COLO829 (cell line): ENCODE measurements at regions not wholly inside any gene's neighbourhood (a gene's known extent, or its start where the extent isn't known, plus 50 kb on each side); places are given as distances from the start of the nearest gene placed in this dataset.
"Not testable (repeated sequence)": the region's sequence is repeated elsewhere in the genome, so short reads cannot be mapped to it uniquely, and the experiment has no call there.

Experiments used
- DNase-seq: peaks from one replicate; pipeline ENCODE4 v3.0.0; 2012; ENCODE audit warnings: low spot score

DNA sequence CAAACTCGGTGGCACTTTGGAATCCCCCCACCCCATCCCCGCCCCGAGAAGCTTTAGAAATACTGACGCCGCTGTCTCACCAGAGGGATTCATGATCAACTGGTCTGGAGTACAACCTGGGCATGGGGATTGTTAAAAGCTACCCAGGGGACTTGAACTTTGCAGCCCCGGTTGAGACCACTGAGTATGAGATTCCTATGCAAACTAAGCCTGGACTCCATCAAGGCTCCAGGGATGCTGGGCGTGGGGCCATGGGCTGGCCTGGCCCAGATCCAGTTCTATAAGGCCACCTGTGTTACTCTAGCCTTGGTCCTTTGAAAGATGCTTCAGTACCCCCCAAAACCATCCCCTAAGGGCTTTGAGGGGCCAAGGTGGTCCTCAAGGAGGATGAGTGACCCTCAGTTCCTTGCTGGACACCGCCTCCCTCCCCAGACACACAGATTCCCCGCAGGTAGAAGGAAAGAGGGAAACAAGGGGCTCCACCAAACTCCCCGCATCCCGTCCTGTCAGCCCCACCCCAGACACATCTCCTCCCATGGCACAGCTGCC lies 68.5 kb downstream of the MRPL36 start:
- no peak for DNase-seq

DNA sequence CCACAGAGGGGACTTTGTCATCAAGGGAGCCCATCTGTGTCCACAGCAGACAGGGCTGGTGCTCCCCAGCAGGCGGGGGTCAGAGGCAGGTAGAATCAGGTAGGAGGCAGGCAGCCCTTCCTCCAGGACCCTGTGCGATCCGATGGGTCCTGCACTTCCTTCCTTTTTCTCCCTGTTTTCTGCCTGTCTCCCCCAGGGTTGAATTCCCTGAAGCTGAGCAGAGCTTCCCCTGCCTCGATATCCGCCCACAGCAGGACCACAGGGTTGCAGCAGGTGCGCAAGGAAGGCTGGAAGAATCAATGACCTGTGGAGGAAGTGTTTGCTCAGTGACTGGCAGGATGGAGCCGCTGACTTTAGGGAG lies 69.2 kb downstream of the MRPL36 start:
- no peak for DNase-seq

DNA sequence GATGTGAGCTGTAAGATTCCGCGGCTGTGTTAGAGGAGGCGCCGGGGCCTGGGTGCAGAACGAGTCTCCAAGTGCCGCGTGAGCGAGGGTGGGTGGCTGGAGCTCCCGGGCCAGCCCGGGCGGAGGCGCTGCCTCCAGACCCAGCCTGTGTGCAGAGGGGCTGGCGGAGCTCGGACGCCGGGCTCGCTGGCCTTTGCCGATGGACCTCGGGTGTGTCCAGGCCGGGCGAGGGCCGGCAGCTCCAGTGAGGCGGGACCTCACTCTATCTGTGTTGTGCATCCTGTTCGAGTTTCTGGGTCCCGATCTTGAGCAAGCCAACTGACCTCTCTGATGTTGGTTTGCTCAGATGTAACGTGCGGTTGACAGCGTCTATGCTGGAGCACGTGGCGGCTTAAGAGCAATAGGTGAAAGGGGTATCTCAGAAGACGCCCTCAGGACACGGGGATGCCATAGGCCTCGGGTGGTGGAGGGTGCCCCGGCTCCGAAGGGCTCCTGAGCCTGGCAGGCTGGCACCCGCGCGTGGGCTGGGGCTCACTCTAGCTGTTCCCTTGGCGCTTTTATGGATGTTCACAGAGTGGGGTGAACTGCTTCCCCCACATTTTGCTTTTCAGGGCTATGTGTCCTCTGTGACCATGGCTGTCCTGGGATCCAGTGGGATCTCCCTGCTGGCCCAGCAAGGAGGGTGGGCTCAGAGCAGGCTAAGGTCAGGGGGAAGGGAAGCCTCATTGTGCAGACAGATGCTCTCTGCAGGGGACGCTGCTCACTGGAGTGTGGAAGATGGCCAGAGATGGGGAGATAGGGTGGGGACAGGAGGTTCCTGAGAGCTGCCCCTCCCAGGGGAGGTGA lies 69.8 kb downstream of the MRPL36 start:
- no peak for DNase-seq

DNA sequence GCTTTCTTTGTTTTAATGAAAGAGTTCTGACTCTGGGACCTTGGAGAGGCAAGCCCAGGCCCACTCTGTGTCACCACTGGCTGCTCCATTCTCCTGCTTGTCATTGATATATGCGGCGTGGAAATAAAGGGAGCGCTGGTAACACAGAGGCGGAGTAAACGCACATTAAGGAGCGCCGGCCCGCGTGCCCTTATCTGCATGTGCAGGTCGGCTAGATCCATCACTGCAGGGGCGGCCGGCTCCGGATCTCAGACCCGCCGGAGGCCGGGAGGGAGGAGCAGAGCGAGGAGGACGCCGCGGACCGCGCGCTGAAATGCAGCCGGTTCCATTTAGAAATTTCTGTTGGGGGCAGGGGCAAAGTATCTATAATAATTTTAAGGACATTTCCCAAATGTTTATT lies 70.8 kb downstream of the MRPL36 start:
- DNase-seq, result no peak

DNA sequence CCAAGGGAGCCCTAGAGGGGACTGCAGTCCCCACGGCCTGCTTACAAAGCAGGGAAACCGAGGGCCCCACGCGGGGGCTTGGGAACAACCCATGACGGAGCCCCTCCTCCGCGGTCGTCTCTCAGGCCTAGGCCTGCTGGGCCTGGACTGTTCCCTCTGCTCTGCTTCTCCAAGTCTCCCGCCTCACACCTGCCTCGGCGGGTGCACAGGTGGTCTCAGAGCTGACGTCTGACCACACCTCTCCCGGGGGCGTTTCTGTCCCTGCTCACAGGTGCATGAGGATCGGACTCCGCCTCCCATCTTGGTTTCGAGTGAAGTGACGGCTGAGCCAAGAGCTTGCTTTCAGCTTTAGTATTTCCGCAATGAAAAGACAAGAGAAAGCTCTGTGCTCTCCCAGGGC lies 72.1 kb downstream of the MRPL36 start:
- DNase-seq, result no peak

DNA sequence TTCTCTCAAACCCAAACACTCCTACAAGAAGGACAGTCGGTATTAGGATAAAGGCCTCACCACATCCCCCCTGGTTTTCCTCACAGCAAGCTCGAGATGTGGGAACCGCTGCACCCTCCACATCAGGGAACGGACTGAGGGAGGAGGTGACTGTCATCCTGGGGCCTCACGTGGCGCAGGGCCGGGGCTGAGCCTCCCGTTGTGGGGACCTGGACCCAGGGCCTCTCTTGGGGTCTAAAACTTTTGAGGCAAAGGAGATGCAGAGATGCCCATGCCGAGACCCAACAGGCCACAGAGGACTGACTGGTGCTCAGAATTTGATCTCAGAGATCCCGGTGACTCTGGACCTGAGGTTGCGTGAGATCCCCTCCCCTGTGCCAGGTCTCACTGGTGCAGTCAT lies 72.7 kb downstream of the MRPL36 start:
- DNase-seq, result no peak

DNA sequence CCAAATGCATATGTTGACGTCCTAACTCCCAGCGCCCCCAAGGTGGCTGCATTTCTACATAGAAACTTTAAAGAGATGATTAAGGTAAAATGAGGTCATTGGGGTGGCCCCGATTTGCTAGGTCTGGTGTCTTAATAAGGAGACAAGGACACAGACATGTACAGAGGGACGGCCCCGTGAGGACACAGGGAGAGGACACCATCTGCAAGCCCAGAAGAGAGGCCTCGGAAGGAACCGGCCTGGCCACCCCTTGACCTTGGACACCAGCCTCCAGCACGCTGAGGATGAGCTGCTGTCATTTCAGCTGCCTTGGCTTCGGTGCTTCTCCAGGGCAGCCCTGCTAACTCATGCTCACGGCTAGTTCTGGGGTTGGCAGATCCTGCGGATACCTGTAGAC lies 73.2 kb downstream of the MRPL36 start:
- no peak for DNase-seq

DNA sequence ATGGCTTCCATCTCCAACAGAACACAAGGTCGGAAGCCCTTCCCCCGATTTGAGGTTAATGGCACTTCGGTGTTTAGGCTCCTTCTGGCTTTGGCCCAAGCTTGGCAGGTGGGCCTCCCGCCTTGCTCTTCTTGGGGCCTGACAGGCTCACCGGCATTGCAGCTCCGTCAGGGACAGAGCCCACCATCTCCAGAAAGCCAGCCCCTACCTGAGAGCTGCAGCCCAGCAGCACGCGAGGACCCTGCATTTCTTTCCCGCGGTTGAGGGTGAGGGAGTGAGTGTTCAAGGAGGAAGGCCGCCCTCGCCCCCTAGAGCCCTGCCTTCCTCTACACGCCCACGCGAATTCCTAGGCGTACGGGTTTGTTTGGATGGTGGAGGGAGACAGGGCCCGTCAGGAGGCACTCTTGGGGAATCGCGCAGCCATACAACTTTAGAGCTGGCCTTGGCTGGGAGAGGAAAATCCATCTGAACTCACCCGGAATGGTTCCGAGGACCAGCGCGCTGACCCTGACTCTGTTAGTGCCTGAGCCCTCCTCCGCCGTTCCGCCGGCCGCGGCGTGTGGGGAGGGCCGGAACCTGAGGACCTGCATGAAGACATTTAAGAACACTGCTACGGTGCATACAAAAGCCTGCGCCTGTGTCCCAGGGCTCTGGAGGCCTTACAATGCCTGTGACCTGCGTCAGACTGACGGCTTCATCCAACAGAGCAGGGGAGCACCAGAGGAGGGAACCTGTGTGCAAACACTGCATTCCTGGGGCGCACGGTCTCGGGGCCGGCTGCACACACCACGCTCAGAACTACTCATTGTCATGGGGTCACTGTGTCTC lies 73.8 kb downstream of the MRPL36 start:
- no peak for DNase-seq

DNA sequence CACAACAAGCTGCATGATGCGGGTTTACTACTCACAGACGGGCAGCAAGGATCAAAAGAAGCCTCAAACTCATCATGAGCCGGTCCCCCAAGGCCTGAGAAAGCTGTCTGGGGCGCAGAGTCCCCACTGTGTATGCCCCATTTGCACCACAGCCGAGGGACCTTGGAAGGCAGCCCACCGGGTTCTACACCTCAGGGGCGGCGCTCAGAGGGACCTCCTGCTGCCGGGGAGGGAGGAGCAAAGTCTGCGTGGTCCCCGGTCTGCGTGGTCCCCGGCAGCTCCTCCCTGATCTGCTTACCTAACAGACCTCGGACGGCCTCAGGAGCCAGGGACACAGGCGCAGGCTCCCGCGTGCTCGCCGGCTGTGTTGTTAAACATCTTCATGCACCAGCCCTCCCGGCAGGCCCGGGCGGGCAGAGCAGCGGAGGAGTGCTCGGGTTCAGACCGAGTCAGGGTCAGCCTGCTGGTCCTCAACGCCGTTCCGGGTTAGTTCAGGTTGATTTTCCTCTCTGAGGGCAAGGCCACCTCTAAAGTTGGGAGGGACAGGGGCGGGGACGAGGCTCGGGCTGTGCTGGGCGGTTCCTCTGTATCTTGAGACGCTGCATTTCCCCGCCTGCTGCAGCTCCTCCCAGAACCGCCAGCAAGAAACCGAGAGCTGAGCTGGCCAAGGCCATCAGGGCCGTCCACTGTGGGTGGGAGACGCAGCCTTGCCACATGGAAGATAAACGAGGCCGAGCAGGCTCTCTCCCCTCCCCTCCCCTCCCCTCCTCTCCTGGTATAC lies 74.6 kb downstream of the MRPL36 start:
- DNase-seq, result no peak

DNA sequence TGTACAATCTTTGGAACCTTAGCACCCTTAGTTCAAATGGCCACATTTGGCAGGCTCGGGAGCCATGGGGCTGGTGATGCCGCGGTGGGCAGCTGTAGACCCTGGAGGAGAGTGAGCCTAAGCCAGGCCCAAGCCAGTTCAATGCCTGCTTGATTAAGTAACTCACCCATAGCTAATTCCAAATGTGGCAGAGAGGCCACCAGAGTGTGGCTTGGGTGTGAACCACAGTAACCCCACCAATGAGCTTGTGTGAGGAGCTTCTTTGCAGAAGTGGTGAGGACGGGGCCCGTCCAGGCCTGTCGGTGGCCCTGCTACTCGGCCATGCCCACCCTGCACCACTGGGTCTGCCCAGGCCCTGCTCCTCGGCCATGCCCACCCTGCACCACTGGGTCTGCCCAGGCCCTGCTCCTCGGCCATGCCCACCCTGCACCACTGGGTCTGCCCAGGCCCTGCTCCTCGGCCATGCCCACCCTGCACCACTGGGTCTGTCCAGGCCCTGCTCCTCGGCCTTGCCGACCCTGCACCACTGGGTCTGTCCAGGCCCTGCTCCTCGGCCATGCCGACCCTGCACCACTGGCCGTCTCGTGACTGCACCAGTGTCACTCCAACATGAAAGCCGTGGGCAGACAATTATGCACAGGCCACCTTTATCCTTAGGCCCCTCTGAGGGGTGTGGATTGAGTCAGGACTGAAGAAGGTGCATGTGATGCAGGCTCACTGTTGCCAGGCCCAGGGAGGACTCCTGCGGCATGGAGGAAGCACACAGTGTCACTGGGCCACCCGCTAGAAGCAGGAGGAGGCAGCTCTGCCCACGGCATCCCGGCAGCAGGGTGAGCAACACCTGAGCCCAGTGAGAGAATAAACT lies 75.4 kb downstream of the MRPL36 start:
- DNase-seq, result no peak

DNA sequence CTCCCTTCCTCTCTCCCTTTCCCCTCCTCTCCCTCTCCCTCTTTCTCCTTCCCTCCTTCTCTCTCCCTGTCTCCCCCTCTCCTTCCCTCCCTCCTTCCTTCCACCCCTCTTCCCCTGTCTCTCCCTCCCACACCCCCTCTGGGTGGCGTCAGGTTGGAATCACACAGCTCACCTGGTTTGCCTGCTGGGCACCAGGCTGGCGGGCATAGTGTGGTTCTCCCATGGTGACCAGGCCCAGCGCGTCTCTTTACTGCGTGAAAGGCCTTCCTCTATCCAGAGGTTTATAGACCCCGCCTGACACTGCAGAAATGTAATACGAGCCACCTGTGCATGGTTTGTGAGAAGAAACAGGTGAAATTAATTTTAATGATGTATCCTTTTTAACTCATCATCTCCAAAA lies 76.2 kb downstream of the MRPL36 start:
- DNase-seq, result no peak

DNA sequence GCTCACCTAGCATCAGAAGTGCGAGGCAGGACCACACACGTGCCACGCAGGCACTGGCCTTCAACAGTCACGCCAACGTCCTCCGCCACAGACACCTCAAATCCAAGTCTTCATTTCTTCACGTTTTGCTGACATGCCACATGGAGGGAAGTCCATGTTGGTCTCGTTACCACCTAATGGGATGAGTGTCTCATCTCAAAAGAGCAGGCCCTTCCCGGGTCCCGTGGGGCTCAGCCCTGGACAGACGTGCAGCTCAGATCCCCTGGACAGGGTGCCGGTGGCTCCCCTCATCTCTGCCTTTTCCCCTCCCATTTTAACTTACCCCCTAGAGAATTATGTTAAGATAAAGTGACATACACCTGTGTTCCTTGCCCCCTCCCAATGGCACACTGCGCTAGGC lies 76.8 kb downstream of the MRPL36 start:
- no peak for DNase-seq

DNA sequence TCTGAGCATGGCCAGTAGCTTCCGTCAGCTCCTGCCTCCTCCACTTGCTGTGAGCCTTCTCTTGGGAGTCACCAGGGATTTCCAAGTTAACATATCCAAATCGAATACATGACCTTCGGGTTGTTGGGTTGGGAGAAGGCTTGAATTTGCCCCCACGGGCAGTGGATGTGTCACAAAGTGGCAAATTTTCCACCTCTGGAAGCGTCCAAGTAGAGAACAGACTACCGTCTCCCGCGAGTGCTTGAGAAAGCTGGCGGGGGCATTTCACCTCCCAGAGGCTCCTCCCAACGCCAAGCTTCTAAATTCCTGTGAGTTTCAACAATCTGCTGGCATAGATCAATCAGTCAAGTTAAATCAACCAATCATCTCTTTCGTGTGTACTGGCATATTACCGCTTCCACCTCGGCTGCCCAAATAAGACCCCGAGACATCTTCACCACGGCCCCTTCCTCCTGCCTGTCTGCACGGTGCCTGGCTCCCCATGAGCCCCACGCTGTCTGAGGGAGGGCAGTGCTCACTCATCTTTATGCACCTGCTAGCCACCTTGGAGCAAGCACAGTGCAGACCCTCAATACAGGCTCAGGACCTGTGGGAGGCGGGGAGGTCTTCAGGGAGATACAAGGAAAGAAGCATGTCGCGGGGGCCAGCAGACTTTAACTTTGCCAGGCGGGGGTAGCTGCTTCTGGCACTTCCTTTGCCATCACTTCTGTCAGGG lies 79.1 kb downstream of the MRPL36 start:
- DNase-seq, result no peak

DNA sequence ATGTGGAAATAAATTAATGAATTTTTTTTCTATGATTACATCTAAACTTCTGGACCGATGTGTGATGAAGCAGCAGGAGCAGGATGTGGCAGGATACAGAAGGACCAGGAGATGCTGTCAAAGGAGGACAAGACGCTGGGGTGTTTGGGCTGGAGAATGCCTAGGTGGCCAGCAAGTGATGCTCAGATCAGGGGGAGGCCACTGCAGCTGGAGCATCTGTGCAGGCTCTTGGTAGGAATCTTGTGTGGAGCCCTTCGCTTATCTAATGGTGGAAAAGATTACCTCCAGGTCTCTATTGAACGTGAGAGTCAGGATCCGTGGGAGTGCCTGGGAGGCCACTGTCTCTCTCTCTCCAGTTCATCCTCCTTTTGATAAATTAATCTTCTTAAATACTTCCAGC lies 79.8 kb downstream of the MRPL36 start:
- no peak for DNase-seq

DNA sequence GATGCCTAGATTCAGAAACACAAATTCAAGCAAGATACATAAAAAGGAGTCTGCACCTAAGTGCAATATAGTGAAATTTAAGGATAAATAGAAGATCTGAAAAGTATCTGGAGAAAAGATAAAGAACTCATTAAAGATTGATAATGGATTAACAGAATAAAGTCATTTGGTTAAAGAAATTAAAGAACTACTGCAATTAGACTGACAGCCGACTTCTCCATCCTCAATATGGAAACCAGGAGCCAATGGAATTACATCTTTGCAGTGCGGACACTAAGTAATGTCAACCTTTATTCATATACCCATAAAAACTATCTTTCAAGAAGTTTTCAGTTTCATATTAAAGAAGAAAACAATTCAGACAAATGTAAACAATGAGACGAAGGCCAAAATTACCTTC lies 81.0 kb downstream of the MRPL36 start:
- no peak for DNase-seq

DNA sequence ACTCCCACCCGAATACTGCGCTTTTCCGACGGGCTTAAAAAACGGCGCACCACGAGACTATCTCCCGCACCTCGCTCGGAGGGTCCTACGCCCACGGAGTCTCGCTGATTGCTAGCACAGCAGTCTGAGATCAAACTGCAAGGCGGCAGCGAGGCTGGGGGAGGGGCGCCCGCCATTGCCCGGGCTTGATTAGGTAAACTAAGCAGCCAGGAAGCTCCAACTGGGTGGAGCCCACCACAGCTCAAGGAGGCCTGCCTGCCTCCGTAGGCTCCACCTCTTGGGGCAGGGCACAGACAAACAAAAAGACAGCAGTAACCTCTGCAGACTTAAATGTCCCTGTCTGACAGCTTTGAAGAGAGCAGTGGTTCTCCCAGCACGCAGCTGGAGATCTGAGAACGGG lies 89.5 kb downstream of the MRPL36 start:
- not testable (repeated sequence) for DNase-seq

DNA sequence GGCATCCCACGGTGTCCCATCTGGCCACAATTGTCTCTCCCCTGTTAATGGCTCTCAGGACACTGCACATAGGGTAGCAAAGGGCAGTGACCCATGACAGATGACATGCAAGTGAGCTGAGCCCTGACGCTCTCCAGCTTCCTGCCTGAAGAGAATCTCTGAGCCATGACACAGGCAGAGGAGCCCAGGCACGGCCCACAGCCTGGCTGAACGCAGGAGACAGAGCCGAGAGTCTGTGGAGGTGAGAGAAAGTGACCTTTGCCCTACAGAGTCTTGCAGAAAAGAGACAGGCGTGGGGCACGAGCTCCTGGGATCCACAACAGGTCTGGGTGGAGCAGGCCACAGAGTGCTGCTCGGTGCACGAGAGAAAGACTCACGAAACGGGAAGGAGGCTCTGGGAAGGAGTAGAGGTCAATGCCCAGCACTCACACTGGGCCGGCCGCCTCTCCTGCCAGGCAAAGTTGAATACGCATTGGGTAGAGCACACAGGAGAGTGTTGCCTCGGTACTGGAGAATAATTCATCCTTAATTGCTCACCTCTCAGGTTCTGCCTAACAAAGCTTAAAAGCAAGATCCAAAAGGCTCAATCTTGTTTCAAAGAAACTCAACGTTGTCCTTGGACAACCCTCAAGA lies 90.3 kb downstream of the MRPL36 start:
- DNase-seq, result no peak

DNA sequence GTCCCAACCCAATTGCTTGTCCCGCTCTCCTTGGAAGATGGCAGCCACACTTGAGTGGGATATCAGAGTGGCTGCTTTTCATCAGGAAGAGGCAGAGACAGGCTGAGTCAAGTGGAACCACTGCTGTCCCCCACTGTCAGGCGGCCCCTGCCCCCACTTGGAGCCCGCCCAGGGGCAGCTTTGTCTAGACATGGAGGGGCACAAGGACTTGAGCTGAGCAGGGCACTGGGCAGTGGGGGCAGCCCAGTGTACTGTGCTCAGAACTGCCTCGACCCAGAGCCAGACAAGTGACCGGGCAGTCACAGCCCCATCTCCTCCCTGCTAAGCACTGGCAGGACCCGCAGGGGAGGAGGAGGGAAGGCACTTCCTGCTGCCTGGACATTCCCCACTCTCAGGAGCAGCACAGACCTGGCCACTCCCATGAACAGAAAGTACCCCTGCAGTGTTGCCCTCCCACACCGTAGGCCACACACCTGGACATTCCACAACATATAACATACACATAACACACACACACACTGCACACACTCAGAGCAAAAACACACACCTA lies 91.0 kb downstream of the MRPL36 start:
- no peak for DNase-seq

DNA sequence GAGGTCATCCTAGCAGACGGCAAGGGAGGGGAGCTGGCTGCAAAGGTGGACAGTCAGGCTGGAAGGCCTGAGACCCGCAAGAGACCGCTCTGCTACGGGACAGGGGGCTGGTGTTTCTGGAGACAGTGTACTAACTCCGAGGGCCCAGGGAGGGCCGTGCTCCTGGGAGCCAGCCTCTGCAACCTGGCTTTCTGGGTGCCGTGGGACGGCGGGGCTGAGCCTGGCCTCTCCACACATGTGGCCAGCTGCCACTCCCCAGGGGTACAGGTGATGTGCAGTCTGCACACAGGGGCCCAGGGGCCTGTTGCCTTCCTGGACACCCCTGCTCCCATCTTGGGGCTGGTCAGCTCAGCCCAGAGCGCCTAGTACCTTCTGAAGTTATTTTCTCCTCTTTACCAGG lies 92.2 kb downstream of the MRPL36 start:
- no peak for DNase-seq

DNA sequence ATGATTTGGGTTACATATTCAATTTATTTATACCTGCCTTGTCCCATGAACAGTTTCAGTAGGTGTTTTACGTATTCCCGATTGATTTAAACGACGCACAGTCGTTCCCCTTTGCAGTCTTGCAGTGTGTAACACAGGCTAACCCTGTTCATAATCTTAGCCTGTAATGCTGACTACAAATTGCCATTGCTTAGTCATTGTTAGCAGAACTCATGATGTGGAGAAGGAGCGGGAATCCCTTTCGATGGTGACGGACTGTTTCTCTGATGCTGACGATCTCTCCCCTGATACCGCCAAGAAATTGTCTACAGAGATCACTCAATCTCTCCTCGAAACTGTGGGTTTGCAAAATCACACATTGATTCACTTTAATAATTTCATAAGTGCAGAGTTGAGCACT lies 93.2 kb downstream of the MRPL36 start:
- DNase-seq, result no peak
